Activated naive CD8-positive, alpha-beta T cell treated with anti-CD3 and anti-CD28 coated beads, Interleukin-2, amount 50 U/mL, for 24 hours (primary cell): ENCODE measurements at regions not wholly inside any gene's neighbourhood (a gene's known extent, or its start where the extent isn't known, plus 50 kb on each side); places are given as distances from the start of the nearest gene placed in this dataset.

Experiments
- ATAC-seq: fragments of 150-1000 bp; cut with Tn5 transposase; one replicate; pipeline ENCODE4 v1.10.0; 2021
- DNase-seq: peaks from one replicate; pipeline ENCODE4 v3.0.0; 2021
- H3K27ac Mint-ChIP-seq: one replicate; pipeline ENCODE4 v1.8.0; 2021; ENCODE audit warnings: mild to moderate bottlenecking, mixed read lengths
- H3K27me3 Mint-ChIP-seq: one replicate; pipeline ENCODE4 v1.8.0; 2021; ENCODE audit warnings: mixed read lengths
- H3K36me3 Mint-ChIP-seq: one replicate; pipeline ENCODE4 v1.8.0; 2021; ENCODE audit warnings: low read depth, mixed read lengths
- H3K4me1 Mint-ChIP-seq: one replicate; pipeline ENCODE4 v1.8.0; 2021; ENCODE audit warnings: mixed read lengths
- H3K4me3 Mint-ChIP-seq: one replicate; pipeline ENCODE4 v1.8.0; 2021; ENCODE audit warnings: mild to moderate bottlenecking, moderate library complexity, mixed read lengths
- H3K9me3 Mint-ChIP-seq: one replicate; pipeline ENCODE4 v1.8.0; 2021; ENCODE audit warnings: mixed read lengths

DNA sequence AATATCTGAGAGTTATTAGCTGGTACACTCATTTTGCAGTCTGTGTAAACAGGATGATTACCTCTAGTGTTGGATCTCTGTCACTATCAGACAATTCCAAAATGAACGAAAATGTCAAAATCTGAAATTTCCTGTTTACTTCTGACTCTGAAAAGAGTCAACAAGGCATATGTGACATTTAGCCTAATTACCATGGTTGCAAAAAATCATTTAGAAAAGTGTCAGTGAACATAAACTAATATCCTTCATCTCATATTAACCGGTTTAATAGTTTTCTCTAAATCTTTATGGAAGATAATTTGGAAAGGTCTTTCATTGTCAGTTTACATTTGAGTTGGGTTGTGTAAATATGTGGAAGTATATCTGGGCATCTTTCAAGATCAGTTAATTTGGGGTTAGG, 431.8 kb upstream of the HSF2 start:
- Mint-ChIP-seq H3K36me3 (no peaks in the 10 kb centered on the region), H3K27ac (no peak overlapping the region), H3K4me1 (peaks cover 5% of the 10 kb centered on the region), H3K27me3 (no peaks in the 10 kb centered on the region), H3K9me3 (no peaks in the 10 kb centered on the region), H3K4me3 (no peak overlapping the region)
- DNase-seq (no peak), ATAC-seq (no peak)

DNA sequence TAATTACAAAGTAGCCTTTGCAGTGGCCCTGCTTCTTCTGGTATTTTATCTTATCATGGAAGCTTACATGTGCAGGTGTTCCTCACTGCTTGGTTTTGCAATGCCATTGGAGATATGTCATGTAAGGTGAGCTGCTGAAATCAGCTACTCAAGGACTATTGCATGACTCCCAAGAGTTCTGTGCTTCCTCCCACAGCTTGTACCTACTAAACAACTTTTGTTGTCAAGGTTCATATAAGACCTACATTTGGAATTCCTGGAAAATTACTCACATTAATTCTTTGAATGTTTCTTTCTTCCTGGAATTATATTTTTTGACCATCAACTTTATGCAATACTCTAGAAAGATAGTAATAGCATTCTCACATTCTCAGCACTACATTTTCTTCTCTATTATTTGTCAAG, 427.5 kb upstream of the HSF2 start:
- Mint-ChIP-seq H3K27me3 (no peaks in the 10 kb centered on the region), H3K4me1 (peaks cover 7% of the 10 kb centered on the region), H3K4me3 (no peak overlapping the region), H3K36me3 (no peaks in the 10 kb centered on the region), H3K9me3 (peaks cover 3% of the 10 kb centered on the region), H3K27ac (no peak overlapping the region)
- ATAC-seq (no peak), DNase-seq (no peak)

DNA sequence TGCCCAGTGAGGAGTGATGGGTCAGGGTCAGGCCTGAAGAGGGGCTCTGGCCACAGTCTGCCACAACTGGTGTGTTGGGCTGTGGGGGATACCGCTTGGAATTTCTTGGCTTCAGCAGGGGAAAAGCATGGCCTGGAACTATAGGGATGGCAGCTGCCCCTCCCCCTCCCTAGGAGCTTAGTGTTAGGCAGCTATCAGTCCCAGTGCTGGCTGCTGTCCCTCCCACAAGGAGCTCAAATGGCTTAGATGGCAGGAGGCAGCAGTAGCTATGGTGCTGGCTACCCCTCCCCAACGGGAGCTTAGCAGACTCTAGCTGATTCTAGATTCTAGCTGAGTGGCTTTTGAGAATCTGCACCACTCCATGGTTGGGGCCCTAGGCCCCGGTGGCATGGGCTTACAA, 414.5 kb upstream of the HSF2 start:
- H3K4me3 Mint-ChIP-seq: no peak overlapping the region
- peaks cover 6% of the 10 kb centered on the region for H3K9me3 Mint-ChIP-seq
- no peak for DNase-seq
- no peak overlapping the region for H3K27ac Mint-ChIP-seq
- H3K4me1 Mint-ChIP-seq: no peaks in the 10 kb centered on the region
- no peak for ATAC-seq
- peaks cover 2% of the 10 kb centered on the region for H3K27me3 Mint-ChIP-seq
- no peaks in the 10 kb centered on the region for H3K36me3 Mint-ChIP-seq

DNA sequence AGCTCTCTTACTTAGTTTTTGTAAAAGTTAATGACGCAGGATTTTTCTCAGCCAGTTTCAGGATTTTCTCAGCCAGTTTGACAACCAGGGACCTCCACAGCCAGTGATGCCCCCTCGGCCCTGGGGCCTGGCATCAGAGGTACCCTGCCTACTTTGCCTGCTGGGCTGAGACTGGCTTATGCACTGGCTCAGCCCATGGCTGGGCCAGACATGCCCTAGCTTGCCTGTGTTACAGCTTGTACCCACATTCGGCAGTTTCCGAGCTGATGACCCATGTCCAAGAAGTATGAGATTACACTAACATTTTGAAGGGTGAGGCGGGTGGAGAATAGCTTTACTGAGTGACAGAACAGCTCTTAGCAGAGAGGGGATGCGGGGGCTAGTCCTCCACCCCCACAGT, 406.1 kb upstream of the HSF2 start:
- no peak for ATAC-seq
- no peak for DNase-seq
- Mint-ChIP-seq H3K4me3 (no peak overlapping the region), H3K27ac (no peak overlapping the region), H3K27me3 (no peaks in the 10 kb centered on the region), H3K9me3 (peaks cover 9% of the 10 kb centered on the region), H3K4me1 (peaks cover 3% of the 10 kb centered on the region), H3K36me3 (no peaks in the 10 kb centered on the region)

DNA sequence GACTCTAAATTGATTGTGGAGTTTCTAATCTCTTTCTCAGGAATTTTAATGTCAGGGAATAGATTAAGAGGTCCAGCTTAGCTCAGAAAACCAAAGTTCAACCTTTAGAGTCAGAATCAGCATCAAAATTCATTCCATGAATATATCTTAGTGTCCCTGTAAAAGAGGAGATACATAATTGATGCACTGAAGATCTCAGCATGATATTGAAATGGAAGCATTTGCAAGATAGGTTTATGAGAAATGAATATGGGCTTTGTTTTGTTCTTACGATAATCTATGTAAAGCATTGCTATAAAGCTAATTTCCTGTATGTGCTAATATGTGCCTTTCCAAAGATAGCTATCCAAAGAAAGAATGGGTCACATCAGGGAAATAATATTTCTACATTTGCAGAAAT, 404.5 kb upstream of the HSF2 start:
- Mint-ChIP-seq H3K4me1 (peaks cover 3% of the 10 kb centered on the region), H3K27me3 (no peaks in the 10 kb centered on the region), H3K9me3 (peaks cover 9% of the 10 kb centered on the region), H3K27ac (no peak overlapping the region), H3K36me3 (no peaks in the 10 kb centered on the region), H3K4me3 (no peak overlapping the region)
- ATAC-seq: no peak
- DNase-seq: no peak

DNA sequence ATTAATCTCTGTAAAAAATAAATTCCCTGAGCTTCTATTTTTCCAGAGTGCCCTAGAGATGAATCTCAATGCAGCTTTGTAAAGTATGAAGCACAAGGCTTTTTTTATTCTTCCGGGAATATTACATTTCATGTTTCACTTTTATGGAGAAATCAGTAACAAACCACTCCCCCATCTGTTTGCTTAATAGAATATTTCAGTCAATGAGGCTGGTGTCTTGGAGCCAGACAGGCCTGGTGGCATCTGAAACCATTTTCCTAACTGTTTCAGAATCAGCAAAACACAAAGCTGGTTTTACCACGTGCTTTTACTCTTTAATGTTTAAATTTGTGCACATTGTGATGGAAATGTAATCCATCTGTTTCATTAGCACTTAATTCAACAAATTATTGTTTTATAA, 400.8 kb upstream of the HSF2 start:
- no peak overlapping the region for H3K4me3 Mint-ChIP-seq
- H3K9me3 Mint-ChIP-seq: peaks cover 7% of the 10 kb centered on the region
- H3K27me3 Mint-ChIP-seq: no peaks in the 10 kb centered on the region
- H3K36me3 Mint-ChIP-seq: no peaks in the 10 kb centered on the region
- no peak for DNase-seq
- no peak overlapping the region for H3K27ac Mint-ChIP-seq
- no peak for ATAC-seq
- no peaks in the 10 kb centered on the region for H3K4me1 Mint-ChIP-seq

DNA sequence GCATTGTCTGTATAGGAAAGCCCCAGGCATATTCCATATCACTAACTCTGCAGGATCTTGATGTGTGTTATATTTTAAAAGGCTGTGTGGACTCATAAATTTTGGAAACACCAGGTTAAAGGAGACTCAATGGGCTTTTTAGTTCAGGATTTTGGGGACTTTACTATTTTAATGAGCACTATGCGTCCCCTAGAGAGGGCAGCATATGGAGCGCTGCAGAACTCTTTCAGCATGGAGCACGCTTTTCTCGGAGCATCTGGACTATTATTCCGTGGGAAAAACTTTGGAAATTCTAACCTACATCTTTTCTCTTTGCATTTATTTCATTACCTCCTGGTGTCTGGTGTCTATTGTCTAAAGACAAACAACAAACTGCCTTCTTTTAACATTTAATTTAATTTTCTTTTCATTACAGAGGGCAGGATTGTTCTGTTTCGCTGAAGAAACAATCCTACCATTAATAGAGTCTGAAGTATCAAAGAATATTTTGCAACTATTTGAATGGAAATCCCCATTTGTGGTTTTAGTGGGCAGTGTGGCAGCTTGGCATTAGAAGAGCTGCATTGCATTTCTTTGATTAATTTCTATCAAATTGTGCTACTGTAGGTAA, 399.9 kb upstream of the HSF2 start:
- Mint-ChIP-seq H3K4me3 (no peak overlapping the region), H3K27ac (no peak overlapping the region), H3K36me3 (no peaks in the 10 kb centered on the region), H3K27me3 (no peaks in the 10 kb centered on the region), H3K9me3 (no peaks in the 10 kb centered on the region), H3K4me1 (no peaks in the 10 kb centered on the region)
- DNase-seq (no peak), ATAC-seq (no peak)

DNA sequence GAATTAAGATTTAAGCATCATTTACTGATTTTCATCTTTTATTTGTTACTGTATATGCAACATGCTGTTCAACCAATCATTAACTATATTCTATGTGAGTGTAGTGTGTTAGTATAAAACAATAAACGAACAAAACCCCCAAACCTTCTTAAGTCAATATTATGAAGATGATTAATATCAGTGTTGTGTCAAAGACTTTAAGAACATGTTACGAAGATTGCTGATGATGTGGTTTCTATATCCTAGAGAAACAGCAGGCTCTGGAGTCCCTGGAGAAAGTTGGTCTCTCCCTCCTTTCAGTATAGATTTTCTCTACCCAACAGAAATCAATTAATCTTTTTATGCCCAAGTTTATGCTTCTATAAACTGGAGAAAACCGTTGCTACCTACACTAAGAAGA, 393.8 kb upstream of the HSF2 start:
- Mint-ChIP-seq H3K36me3 (no peaks in the 10 kb centered on the region), H3K9me3 (no peaks in the 10 kb centered on the region), H3K4me1 (no peaks in the 10 kb centered on the region), H3K27me3 (no peaks in the 10 kb centered on the region), H3K27ac (no peak overlapping the region), H3K4me3 (no peak overlapping the region)
- ATAC-seq: no peak
- DNase-seq: no peak

DNA sequence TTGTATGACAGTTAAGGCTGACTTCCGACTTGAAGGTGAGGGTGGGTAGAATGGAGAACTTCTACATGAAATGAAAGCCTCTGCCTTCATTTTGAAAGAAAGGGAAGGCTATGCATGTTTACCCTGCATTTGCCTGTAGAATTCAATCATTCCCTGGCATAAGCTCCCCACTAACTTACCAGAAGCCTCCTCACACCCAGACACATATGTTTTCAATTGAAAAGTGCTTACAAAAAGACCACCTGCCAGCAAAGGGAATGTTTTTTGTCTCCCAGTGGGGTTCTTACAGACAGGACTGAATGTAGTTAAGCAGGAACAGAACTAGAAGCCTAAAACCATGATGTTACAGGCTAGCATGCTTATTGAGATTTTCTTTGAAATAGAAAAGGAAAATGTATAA, 392.1 kb upstream of the HSF2 start:
- no peak overlapping the region for H3K27ac Mint-ChIP-seq

DNA sequence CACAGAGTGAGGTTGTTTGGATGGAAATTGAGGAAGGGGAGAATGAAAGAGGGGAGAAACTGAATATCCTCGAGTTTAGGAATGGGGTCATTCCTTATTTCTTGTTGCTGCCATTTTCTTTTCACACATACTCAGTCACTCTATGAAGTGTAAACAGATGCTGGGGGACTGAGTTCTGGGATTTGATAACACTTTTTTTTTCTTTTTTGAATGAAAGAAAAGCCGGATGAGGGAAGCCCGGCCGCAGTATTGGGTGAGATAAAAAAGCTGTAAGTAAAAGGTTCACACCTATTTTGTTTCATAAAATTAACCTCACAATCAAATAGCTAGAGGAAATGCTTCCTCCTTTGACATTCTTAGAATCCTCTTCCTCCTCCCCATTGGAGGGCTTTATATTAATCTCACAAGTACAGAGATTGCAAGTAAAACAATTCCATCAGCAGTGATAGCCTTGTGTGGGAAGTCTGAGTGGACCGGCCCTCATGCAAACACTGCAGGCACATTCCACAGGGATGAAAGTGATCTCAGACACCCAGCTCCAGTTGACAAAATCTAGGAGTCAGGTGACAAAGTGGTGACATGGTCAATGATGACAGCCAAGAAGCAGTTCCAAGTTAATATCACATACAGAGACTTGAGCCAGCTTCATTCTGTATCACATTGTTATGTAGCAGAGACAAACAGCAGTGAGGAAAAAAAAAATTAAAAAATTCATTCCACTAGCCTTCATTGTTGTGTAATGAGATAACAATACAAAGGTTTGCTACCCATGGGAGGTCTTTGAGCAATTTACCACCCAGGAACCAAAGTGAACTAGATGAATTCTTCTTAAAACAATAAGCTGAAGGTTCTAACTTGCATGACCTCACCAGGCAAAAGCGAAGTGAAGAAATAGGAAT, 391.1 kb upstream of the HSF2 start:
- no peaks in the 10 kb centered on the region for H3K4me1 Mint-ChIP-seq
- no peak overlapping the region for H3K27ac Mint-ChIP-seq
- H3K9me3 Mint-ChIP-seq: no peaks in the 10 kb centered on the region
- ATAC-seq: no peak
- H3K4me3 Mint-ChIP-seq: no peak overlapping the region
- no peaks in the 10 kb centered on the region for H3K27me3 Mint-ChIP-seq
- no peak for DNase-seq
- H3K36me3 Mint-ChIP-seq: no peaks in the 10 kb centered on the region

More for the DNA sequence above, 392.1 kb upstream of the HSF2 start:
- H3K9me3 Mint-ChIP-seq: no peaks in the 10 kb centered on the region
- no peaks in the 10 kb centered on the region for H3K27me3 Mint-ChIP-seq
- no peak for ATAC-seq
- no peaks in the 10 kb centered on the region for H3K36me3 Mint-ChIP-seq
- no peak overlapping the region for H3K4me3 Mint-ChIP-seq
- no peak for DNase-seq
- no peaks in the 10 kb centered on the region for H3K4me1 Mint-ChIP-seq

DNA sequence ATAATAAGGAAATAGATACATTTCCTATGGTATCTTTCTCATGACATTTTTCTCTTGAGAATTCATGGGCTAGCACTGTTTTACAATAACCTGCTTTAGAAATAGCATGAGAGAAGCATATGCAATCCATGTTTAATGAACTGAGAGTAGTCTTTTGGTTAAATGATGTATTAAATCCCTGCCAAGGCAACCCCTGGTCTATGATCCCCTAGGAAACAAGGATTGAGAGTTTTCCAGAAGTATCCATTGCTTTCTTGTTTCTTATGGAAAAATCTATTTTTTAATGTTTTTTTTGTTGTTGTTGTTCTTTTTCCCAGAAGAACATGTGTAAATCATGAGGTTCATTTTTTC, 390.5 kb upstream of the HSF2 start:
- no peak for ATAC-seq
- Mint-ChIP-seq H3K36me3 (no peaks in the 10 kb centered on the region), H3K4me3 (no peak overlapping the region), H3K9me3 (no peaks in the 10 kb centered on the region), H3K4me1 (no peaks in the 10 kb centered on the region), H3K27ac (no peak overlapping the region), H3K27me3 (no peaks in the 10 kb centered on the region)
- no peak for DNase-seq

DNA sequence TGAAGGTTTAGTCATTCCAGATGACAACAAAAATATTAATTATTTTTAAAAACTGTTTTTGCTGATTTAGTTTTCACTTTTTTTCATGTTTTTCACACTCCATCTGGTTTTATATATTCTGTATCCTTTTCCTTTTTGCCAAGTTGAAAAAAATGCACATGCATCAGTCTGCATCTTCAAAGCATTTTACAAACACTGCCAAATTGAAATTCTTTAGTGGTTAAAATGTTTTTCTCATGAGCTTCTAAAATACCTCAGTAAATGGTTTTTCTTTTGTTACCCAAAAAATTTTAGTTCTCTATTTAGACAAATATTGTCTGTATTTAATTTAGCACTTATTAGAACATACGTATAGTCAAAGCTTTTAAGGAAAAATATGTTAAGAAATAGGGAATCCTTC, 386.9 kb upstream of the HSF2 start:
- H3K4me3 Mint-ChIP-seq: no peak overlapping the region
- no peak for ATAC-seq
- no peak overlapping the region for H3K27ac Mint-ChIP-seq
- DNase-seq: no peak
- H3K36me3 Mint-ChIP-seq: no peaks in the 10 kb centered on the region
- H3K9me3 Mint-ChIP-seq: no peaks in the 10 kb centered on the region
- H3K4me1 Mint-ChIP-seq: no peaks in the 10 kb centered on the region
- no peaks in the 10 kb centered on the region for H3K27me3 Mint-ChIP-seq

DNA sequence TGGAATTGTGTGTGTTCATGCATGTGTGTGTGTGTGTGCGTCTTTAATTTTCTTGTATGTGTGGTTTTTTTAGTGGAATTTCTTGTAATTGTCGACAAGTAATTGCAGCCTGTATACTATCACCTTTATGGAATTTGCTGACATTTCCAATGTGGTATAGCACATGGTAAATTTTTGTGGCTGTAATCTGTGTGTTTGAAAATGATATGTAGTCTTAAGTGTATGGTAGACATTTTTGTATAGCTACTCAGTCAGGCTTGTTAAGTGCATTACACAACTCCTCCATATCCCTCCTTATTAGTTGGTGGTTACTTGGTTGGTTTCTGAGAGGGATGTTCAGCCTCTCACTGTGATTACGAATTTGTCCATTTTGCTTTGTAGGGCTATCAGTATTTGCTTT, 384.5 kb upstream of the HSF2 start:
- Mint-ChIP-seq H3K36me3 (no peaks in the 10 kb centered on the region), H3K4me3 (no peak overlapping the region), H3K27me3 (no peaks in the 10 kb centered on the region), H3K4me1 (no peaks in the 10 kb centered on the region), H3K9me3 (no peaks in the 10 kb centered on the region), H3K27ac (no peak overlapping the region)
- DNase-seq (no peak), ATAC-seq (no peak)

DNA sequence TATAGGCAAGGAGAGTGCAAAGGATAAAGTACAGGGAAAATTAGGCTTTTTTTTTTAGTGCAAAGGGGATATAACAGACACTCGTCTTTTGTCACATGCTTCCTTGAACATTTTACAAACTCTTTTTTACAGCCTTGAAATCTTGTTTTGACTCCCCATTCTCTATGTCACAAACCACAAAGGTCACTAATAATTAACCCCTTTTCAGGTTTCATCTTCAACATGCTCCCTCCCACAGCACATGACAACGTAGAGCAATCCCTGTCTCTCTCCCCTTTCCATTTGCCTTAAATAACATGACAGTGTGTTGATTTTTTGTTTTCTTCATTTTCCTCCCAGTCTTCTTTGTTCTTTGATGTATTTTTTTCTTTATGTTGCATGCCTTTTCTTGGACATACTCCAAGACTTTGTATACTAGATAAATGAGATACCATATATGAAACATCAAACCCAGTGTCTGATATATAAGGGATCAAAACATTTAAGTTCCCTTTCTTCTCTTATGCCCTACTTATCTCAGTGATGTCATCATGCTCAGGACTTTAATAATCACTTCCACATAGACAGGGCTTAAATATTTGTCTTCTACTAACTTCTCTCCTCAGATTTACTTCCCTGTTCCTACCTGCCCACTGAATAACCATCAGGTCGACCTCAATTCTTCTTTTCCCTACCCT, 378.7 kb upstream of the HSF2 start:
- Mint-ChIP-seq H3K4me1 (peaks cover 2% of the 10 kb centered on the region), H3K36me3 (no peaks in the 10 kb centered on the region), H3K27me3 (no peaks in the 10 kb centered on the region), H3K4me3 (no peak overlapping the region), H3K9me3 (no peaks in the 10 kb centered on the region), H3K27ac (no peak overlapping the region)
- ATAC-seq: no peak
- no peak for DNase-seq

DNA sequence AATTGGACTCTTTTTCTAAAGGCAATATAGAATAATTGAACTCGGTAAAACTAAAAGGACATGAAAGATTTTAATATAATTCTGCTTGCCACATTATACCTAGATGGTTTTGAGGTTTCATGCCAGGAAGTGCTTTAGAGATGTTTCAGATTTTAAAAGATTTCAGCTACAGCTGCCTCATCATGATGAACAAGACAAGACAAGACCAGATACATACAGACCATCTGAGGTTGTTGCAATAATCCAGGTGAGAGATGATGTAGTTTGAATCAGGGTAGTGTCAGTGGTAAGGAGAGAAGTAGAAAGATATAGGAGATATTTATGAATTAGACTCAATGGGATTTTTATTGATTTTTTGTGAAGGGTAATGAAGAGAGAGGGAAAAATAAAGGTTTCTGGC, 374.3 kb upstream of the HSF2 start:
- no peak for ATAC-seq

More for the DNA sequence above, 374.3 kb upstream of the HSF2 start:
- Mint-ChIP-seq H3K27ac (no peak overlapping the region), H3K9me3 (no peaks in the 10 kb centered on the region), H3K4me1 (peaks cover 2% of the 10 kb centered on the region), H3K4me3 (no peak overlapping the region), H3K27me3 (peaks cover 2% of the 10 kb centered on the region), H3K36me3 (no peaks in the 10 kb centered on the region)
- DNase-seq: no peak
